B cell (primary cell): ENCODE measurements at regions not wholly inside any gene's neighbourhood (a gene's known extent, or its start where the extent isn't known, plus 50 kb on each side); places are given as distances from the start of the nearest gene placed in this dataset.

ENCODE experiments used
- ATAC-seq: fragments of 200-7000 bp; cut with Tn5 transposase; one replicate; pipeline ENCODE4 v1.10.0; 2021; ENCODE audit warnings: low read depth, mild to moderate bottlenecking, moderate number of reproducible peaks, moderate library complexity
- CTCF ChIA-PET: fragments of 350-600 bp; sonication (Branson Sonifier 250); formaldehyde crosslinking; loops from one replicate; lab custom pipeline; 2021; ENCODE audit warnings: antibody characterized with exemption, inconsistent platforms; lab: Charles Lee
- POLR2A ChIA-PET: fragments of 350-600 bp; sonication (Branson Sonifier 250); formaldehyde crosslinking; loops from one replicate; lab custom pipeline; 2021; ENCODE audit warnings: antibody characterized with exemption; lab: Charles Lee
- DNase-seq: peaks from one replicate; pipeline ENCODE4 v3.0.0; 2013
- H2AFZ ChIP-seq: 2 replicates; pipeline ENCODE4 v1.6.1; 2012; ENCODE audit warnings: mild to moderate bottlenecking, low read depth, low read length; ENCODE audit not compliant: insufficient read depth, poor library complexity, severe bottlenecking
- H3K27ac ChIP-seq, 2 donors: 1 replicate in 1 of 2; 2 replicates in 1 of 2; pipeline ENCODE4 v1.5.1; 2012 to 2013; ENCODE audit warnings: low read length in 2 of 2, mild to moderate bottlenecking in 2 of 2, moderate library complexity in 1 of 2
- H3K27me3 ChIP-seq, 4 experiments: fragments of 200-600 bp in 1 of 4; sonication (generic) in 1 of 4; replicated peaks in 1 of 4; 1 replicate in 2 of 4; 2 replicates in 2 of 4; pipeline versions ENCODE4 v1.6.1 to v1.7.0; 2013 to 2016; ENCODE audit warnings: low read length in 3 of 4, mild to moderate bottlenecking in 2 of 4, mixed read lengths in 1 of 4, moderate library complexity in 1 of 4; ENCODE audit not compliant: insufficient read depth in 4 of 4, control insufficient read depth in 3 of 4; ENCODE audit errors: control extremely low read depth in 1 of 4
- H3K36me3 ChIP-seq, 2 experiments: replicated peaks in 1 of 2; 1 replicate in 1 of 2; 2 replicates in 1 of 2; pipeline versions ENCODE4 v1.6.1 to v1.7.1; 2013; ENCODE audit warnings: low read length in 1 of 2; ENCODE audit not compliant: insufficient read depth in 2 of 2, control insufficient read depth in 1 of 2; ENCODE audit errors: control extremely low read depth in 1 of 2, extremely low read depth in 1 of 2
- H3K4me1 ChIP-seq, 2 donors: fragments of 200-600 bp in 1 of 2; sonication (generic) in 1 of 2; 1 replicate in 1 of 2; 2 replicates in 1 of 2; pipeline versions ENCODE4 v1.5.1 to v1.6.1; 2013 to 2017; ENCODE audit warnings: low read length in 2 of 2; ENCODE audit not compliant: control insufficient read depth in 2 of 2, insufficient read depth in 2 of 2
- H3K4me2 ChIP-seq: replicated peaks from 2 replicates; pipeline ENCODE3; 2012; ENCODE audit warnings: mild to moderate bottlenecking, low read depth, low read length; ENCODE audit not compliant: poor library complexity, severe bottlenecking
- H3K4me3 ChIP-seq, 5 experiments: fragments of 200-600 bp in 1 of 5; sonication (generic) in 1 of 5; 1 replicate in 3 of 5; 2 replicates in 2 of 5; pipeline versions ENCODE4 v1.5.1 to v1.7.0; 2011 to 2016; ENCODE audit warnings: low read length in 4 of 5, mild to moderate bottlenecking in 4 of 5, low read depth in 2 of 5, control low read depth in 1 of 5, moderate library complexity in 1 of 5; ENCODE audit not compliant: insufficient read depth in 1 of 5; ENCODE audit errors: control extremely low read depth in 1 of 5, extremely low read depth in 1 of 5
- H3K79me2 ChIP-seq: fragments of 200-600 bp; sonication (generic); one replicate; pipeline ENCODE4 v1.6.0; 2016; ENCODE audit warnings: low read length; ENCODE audit not compliant: control insufficient read depth, insufficient read depth
- H3K9ac ChIP-seq: fragments of 200-600 bp; sonication (generic); 2 replicates; pipeline ENCODE4 v1.6.1; 2017; ENCODE audit warnings: mild to moderate bottlenecking, low read length, moderate library complexity
- H3K9me3 ChIP-seq, 3 donors: one replicate each; pipeline versions ENCODE4 v1.6.1 to v1.7.1; 2013; ENCODE audit warnings: low read length in 2 of 3; ENCODE audit not compliant: control insufficient read depth in 2 of 3, insufficient read depth in 1 of 3; ENCODE audit errors: control extremely low read depth in 1 of 3
- H4K20me1 ChIP-seq: 2 replicates; pipeline ENCODE4 v1.6.0; 2012; ENCODE audit warnings: mild to moderate bottlenecking, low read length; ENCODE audit not compliant: insufficient read depth, control insufficient read depth, poor library complexity, severe bottlenecking
- H3K27ac Mint-ChIP-seq: one replicate; pipeline ENCODE4 v1.8.0; 2021; ENCODE audit warnings: mixed read lengths
- H3K27me3 Mint-ChIP-seq: one replicate; pipeline ENCODE4 v1.8.0; 2021; ENCODE audit warnings: mixed read lengths
- H3K4me1 Mint-ChIP-seq: one replicate; pipeline ENCODE4 v1.8.0; 2021; ENCODE audit warnings: mixed read lengths
- H3K4me3 Mint-ChIP-seq: one replicate; pipeline ENCODE4 v1.8.0; 2021; ENCODE audit warnings: mixed read lengths
- H3K9me3 Mint-ChIP-seq: one replicate; pipeline ENCODE4 v1.8.0; 2022; ENCODE audit warnings: mixed read lengths; ENCODE audit not compliant: insufficient read depth
- EZH2 ChIP-seq: IDR thresholded peaks from 2 replicates; pipeline ENCODE4 v1.6.1; 2012; ENCODE audit warnings: borderline replicate concordance, low read depth, mild to moderate bottlenecking, moderate library complexity, low read length; ENCODE audit not compliant: insufficient read depth, poor library complexity, severe bottlenecking
- WGBS: methylation state at CpG from one replicate; pipeline ENCODE4 v1.1.5; 2013; ENCODE audit warnings: missing lambda C conversion rate; ENCODE audit not compliant: insufficient coverage; 5-methylcytosine and 5-hydroxymethylcytosine counted together
- intact Hi-C: fragments of 100-400 bp; cut with micrococcal nuclease; formaldehyde crosslinking; loops from one replicate; pipeline ENCODE4 v1.10.0; 2022
- TF ChIP-seq, protein P1 (sequence below): fragments of 200-600 bp; IDR thresholded peaks from one replicate; pipeline ENCODE4 v1.8.0; 2022; ENCODE audit warnings: antibody characterized with exemption, mild to moderate bottlenecking

DNA sequence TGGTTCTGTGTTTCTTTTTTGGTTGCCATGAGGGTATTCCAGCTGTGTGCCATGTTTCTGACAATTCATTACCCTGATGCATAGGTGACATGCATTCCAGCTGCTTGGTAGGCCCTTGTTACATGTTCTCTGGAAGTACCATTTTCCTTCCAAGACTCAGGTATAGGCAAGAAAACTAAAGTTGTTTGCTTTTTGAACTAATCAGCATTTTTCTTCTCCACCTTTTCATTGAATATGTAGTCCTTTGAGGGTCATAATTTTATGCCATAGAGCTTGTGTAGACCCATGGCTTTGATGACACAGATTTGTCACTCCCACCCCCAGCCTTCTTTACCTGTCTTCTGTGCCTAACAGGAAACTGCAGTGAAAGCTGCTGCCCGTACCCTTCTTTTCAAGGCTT lies 339.2 kb downstream of the MED10 start:
- H3K79me2 ChIP-seq, result no peaks in the 10 kb centered on the region
- H3K9me3 Mint-ChIP-seq, result no peaks in the 10 kb centered on the region
- no peaks in the 10 kb centered on the region for H3K36me3 ChIP-seq
- intact Hi-C loops, result no loop called here
- WGBS, result no CpG with 5 or more reads among the region's 1 CpG
- ATAC-seq, result no peak
- DNase-seq, result no peak
- TF ChIP-seq EZH2, result no peak
- TF ChIP-seq, protein P1, sequence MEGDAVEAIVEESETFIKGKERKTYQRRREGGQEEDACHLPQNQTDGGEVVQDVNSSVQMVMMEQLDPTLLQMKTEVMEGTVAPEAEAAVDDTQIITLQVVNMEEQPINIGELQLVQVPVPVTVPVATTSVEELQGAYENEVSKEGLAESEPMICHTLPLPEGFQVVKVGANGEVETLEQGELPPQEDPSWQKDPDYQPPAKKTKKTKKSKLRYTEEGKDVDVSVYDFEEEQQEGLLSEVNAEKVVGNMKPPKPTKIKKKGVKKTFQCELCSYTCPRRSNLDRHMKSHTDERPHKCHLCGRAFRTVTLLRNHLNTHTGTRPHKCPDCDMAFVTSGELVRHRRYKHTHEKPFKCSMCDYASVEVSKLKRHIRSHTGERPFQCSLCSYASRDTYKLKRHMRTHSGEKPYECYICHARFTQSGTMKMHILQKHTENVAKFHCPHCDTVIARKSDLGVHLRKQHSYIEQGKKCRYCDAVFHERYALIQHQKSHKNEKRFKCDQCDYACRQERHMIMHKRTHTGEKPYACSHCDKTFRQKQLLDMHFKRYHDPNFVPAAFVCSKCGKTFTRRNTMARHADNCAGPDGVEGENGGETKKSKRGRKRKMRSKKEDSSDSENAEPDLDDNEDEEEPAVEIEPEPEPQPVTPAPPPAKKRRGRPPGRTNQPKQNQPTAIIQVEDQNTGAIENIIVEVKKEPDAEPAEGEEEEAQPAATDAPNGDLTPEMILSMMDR, result no peak
- H3K27me3 ChIP-seq, result no peaks in the 10 kb centered on the region
- H3K4me1 Mint-ChIP-seq, result no peaks in the 10 kb centered on the region
- H3K27me3 Mint-ChIP-seq, result peaks cover 11% of the 10 kb centered on the region
- no peak overlapping the region for H3K4me3 Mint-ChIP-seq
- no peak overlapping the region for H3K9ac ChIP-seq
- no peak overlapping the region for H3K4me3 ChIP-seq
- no peaks in the 10 kb centered on the region for H3K9me3 ChIP-seq
- no peaks in the 10 kb centered on the region for H4K20me1 ChIP-seq
- H3K27ac Mint-ChIP-seq, result no peak overlapping the region
- no peak overlapping the region for H3K4me2 ChIP-seq
- POLR2A ChIA-PET, result no interaction called here
- H3K27ac ChIP-seq, result no peak overlapping the region
- H2AFZ ChIP-seq, result no peak overlapping the region
- no peaks in the 10 kb centered on the region for H3K4me1 ChIP-seq
- CTCF ChIA-PET, result no interaction called here

DNA sequence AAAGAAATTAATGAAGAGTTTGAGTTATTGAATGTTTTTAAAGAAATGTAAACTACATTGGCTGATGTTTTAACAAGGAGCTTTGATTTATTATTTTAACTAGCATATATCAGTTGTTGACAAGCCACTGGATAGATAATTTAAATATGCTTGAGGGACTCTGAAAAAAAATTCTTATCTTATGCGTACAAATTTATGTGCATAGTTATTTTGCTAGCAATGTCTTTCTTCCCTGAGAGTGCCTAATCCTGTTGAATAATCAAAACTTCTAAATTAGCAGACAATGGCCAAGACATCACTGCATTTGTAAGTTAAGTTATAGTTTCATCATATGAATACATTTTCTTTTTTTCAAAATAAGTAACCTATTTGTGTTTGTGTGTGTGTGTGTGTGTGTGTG lies 342.3 kb downstream of the MED10 start:
- no peak overlapping the region for H2AFZ ChIP-seq
- H3K9me3 Mint-ChIP-seq, result no peaks in the 10 kb centered on the region
- TF ChIP-seq EZH2, result no peak
- TF ChIP-seq, protein P1, result no peak
- POLR2A ChIA-PET, result no interaction called here
- no peak overlapping the region for H3K4me2 ChIP-seq
- no peak overlapping the region for H3K27ac ChIP-seq
- intact Hi-C loops, result no loop called here
- peaks cover 8% of the 10 kb centered on the region for H3K27me3 Mint-ChIP-seq
- DNase-seq, result no peak
- no peaks in the 10 kb centered on the region for H3K36me3 ChIP-seq
- no peaks in the 10 kb centered on the region for H3K79me2 ChIP-seq
- no peak overlapping the region for H3K4me3 Mint-ChIP-seq
- H3K4me1 ChIP-seq, result no peaks in the 10 kb centered on the region
- H3K9me3 ChIP-seq, result no peaks in the 10 kb centered on the region
- H3K9ac ChIP-seq, result no peak overlapping the region
- H4K20me1 ChIP-seq, result no peaks in the 10 kb centered on the region
- H3K27ac Mint-ChIP-seq, result no peak overlapping the region
- no peak overlapping the region for H3K4me3 ChIP-seq
- no peak for ATAC-seq
- no peaks in the 10 kb centered on the region for H3K27me3 ChIP-seq
- WGBS, result no CpG with 5 or more reads among the region's 1 CpG
- H3K4me1 Mint-ChIP-seq, result no peaks in the 10 kb centered on the region
- CTCF ChIA-PET, result no interaction called here
